ENCODE measurements at regions not wholly inside any gene's neighbourhood (a gene's known extent, or its start where the extent isn't known, plus 50 kb on each side); places are given as distances from the start of the nearest gene placed in this dataset.

DNA sequence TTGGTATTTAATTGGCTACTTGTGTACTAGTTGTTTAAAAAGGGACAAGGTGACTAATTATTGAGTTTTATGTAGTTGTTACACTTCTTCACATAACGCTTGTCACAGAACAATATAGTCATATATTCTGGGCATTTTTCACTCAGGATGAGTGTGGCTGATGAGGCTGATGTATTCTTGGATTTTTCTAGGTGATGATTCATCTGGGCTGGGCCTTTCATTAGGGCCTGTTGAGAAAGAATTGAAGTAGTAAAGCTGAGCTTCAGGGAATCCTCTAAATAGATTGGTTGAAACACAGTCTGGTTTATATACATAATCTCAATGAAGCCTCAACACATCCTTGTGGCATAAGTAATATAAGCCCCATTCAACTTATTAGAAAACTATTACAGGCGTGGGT is 445.7 kb downstream of the DAD1 start:
- CTCF ChIA-PET: interaction anchor here (1.1 kb wide), 1 partner anchor 122 kb away, joined by 3 read pairs; no protein-coding TSS in a partner anchor

GRCh38 chr14:22140633-22141032 is 448.4 kb downstream of the DAD1 start:
- Histone ChIP-seq H3K36me3 (ENCODE audit: low read depth) (no peaks in the 10 kb centered on the region), H3K9me3 (ENCODE audit: insufficient read depth, low read depth) (no peaks in the 10 kb centered on the region), H3K4me3 (no peak overlapping the region), H3K9me2 (ENCODE audit: insufficient read depth) (no peaks in the 10 kb centered on the region), H3K27me3 (ENCODE audit: insufficient read depth, low read depth) (no peaks in the 10 kb centered on the region), H4K20me1 (ENCODE audit: insufficient read depth) (no peaks in the 10 kb centered on the region), H3K4me1 (replicated peaks; ENCODE audit: insufficient read depth) (no peaks in the 10 kb centered on the region), H3K27ac (no peak overlapping the region), H3K79me2 (ENCODE audit: low read depth) (no peaks in the 10 kb centered on the region), H3K4me2 (no peak overlapping the region), H2AFZ (no peak overlapping the region), H3F3A (ENCODE audit: insufficient read depth, low read depth) (no peaks in the 10 kb centered on the region)
- CTCF ChIA-PET: no interaction called here
- POLR2A ChIA-PET (ENCODE audit: unreplicated experiment): no interaction called here
- no TSS peak for BruUV-seq (replicated peaks)
- DNase-seq: no peak
- TF ChIP-seq EZH2 (IDR thresholded peaks at IDR 0.05; ENCODE audit: low read depth): no peak
- TF ChIP-seq, protein P1, sequence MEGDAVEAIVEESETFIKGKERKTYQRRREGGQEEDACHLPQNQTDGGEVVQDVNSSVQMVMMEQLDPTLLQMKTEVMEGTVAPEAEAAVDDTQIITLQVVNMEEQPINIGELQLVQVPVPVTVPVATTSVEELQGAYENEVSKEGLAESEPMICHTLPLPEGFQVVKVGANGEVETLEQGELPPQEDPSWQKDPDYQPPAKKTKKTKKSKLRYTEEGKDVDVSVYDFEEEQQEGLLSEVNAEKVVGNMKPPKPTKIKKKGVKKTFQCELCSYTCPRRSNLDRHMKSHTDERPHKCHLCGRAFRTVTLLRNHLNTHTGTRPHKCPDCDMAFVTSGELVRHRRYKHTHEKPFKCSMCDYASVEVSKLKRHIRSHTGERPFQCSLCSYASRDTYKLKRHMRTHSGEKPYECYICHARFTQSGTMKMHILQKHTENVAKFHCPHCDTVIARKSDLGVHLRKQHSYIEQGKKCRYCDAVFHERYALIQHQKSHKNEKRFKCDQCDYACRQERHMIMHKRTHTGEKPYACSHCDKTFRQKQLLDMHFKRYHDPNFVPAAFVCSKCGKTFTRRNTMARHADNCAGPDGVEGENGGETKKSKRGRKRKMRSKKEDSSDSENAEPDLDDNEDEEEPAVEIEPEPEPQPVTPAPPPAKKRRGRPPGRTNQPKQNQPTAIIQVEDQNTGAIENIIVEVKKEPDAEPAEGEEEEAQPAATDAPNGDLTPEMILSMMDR (conservative IDR thresholded peaks at IDR 0.05): no peak
- intact Hi-C loops (cut with micrococcal nuclease; ENCODE audit: unreplicated experiment): no loop called here

More for the DNA sequence above, 445.7 kb downstream of the DAD1 start:
- Histone ChIP-seq H3K79me2 (ENCODE audit: low read depth) (no peaks in the 10 kb centered on the region), H3K4me1 (replicated peaks; ENCODE audit: insufficient read depth) (no peaks in the 10 kb centered on the region), H3K9me2 (ENCODE audit: insufficient read depth) (no peaks in the 10 kb centered on the region), H3K9me3 (ENCODE audit: insufficient read depth, low read depth) (no peaks in the 10 kb centered on the region), H3K4me2 (no peak overlapping the region), H3K27me3 (ENCODE audit: insufficient read depth, low read depth) (no peaks in the 10 kb centered on the region), H2AFZ (no peak overlapping the region), H3K4me3 (no peak overlapping the region), H3F3A (ENCODE audit: insufficient read depth, low read depth) (no peaks in the 10 kb centered on the region), H4K20me1 (ENCODE audit: insufficient read depth) (no peaks in the 10 kb centered on the region), H3K27ac (no peak overlapping the region), H3K36me3 (ENCODE audit: low read depth) (no peaks in the 10 kb centered on the region)
- no peak for DNase-seq
- intact Hi-C loops (cut with micrococcal nuclease; ENCODE audit: unreplicated experiment): no loop called here
- BruUV-seq (replicated peaks): no TSS peak
- TF ChIP-seq, protein P1 (conservative IDR thresholded peaks at IDR 0.05): no peak
- TF ChIP-seq EZH2 (IDR thresholded peaks at IDR 0.05; ENCODE audit: low read depth): no peak
- POLR2A ChIA-PET (ENCODE audit: unreplicated experiment): no interaction called here

DNA sequence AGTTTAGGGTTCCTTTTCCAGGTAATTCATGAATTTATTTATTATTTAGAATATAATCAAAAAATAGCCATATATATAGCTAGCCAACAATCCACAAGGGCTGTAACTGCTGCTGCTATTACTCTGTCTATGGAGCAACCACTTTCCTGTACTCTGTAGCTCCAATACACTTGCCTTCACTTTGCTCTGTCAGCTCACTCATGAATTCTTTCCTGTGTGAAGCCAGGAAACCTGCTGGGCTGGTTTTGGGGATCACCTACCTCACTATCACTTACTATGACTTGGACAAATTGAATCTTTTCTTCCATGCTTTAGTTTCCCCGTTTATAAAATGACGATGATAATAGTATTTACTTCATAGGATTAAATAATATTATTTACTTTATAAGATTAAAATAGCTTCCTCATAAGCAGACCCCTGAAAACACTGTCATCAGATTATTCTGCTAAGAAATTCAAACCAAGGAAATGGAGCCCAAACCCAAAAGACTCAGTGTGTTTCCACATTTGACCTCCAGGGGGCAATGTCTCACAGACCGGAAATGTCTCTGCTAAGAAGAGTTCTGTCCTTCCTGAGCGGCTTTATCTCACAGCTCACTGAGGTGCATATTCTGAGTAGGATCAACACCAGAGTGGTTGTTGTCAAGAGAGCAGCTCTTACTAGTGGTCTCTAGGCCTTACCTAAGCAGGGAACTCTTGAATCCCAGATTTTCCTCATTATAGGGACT is 457.1 kb downstream of the DAD1 start:
- POLR2A ChIA-PET (ENCODE audit: unreplicated experiment): no interaction called here
- no peaks in the 10 kb centered on the region for H3F3A ChIP-seq (ENCODE audit: insufficient read depth, low read depth)
- H3K4me1 ChIP-seq (replicated peaks; ENCODE audit: insufficient read depth): no peaks in the 10 kb centered on the region
- CTCF ChIA-PET: interaction anchor here (0.6 kb wide), 1 partner anchor 132 kb away, joined by 3 read pairs; no protein-coding TSS in a partner anchor
- TF ChIP-seq, protein P1 (conservative IDR thresholded peaks at IDR 0.05): peak; percentile 65
- TF ChIP-seq EZH2 (IDR thresholded peaks at IDR 0.05; ENCODE audit: low read depth): no peak
- no peak overlapping the region for H2AFZ ChIP-seq
- intact Hi-C loops (cut with micrococcal nuclease; ENCODE audit: unreplicated experiment): no loop called here
- no peaks in the 10 kb centered on the region for H3K36me3 ChIP-seq (ENCODE audit: low read depth)
- no peak overlapping the region for H3K4me2 ChIP-seq
- no peaks in the 10 kb centered on the region for H3K27me3 ChIP-seq (ENCODE audit: insufficient read depth, low read depth)
- no peak for DNase-seq
- no peaks in the 10 kb centered on the region for H3K79me2 ChIP-seq (ENCODE audit: low read depth)
- no peak overlapping the region for H3K27ac ChIP-seq
- no peak overlapping the region for H3K4me3 ChIP-seq
- no peaks in the 10 kb centered on the region for H3K9me2 ChIP-seq (ENCODE audit: insufficient read depth)
- no peaks in the 10 kb centered on the region for H3K9me3 ChIP-seq (ENCODE audit: insufficient read depth, low read depth)
- H4K20me1 ChIP-seq (ENCODE audit: insufficient read depth): no peaks in the 10 kb centered on the region
- BruUV-seq (replicated peaks): no TSS peak

All from PC-9 (cell line).